HL-60 (cell line): ENCODE measurements at regions not wholly inside any gene's neighbourhood (a gene's known extent, or its start where the extent isn't known, plus 50 kb on each side); places are given as distances from the start of the nearest gene placed in this dataset.

ENCODE experiments used
- DNase-seq, 2 experiments: peaks; one replicate each; pipeline ENCODE4 v3.0.0-alpha.2; 2010 to 2020; ENCODE audit warnings: low read depth in 1 of 2, low spot score in 1 of 2
- H3K27ac ChIP-seq: fragments of 250-450 bp; sonication (Bioruptor Pico); replicated peaks from 2 replicates; pipeline ENCODE4 v1.5.1; 2020; ENCODE audit warnings: mild to moderate bottlenecking, moderate library complexity
- H3K27me3 ChIP-seq: fragments of 250-450 bp; sonication (Bioruptor Pico); 2 replicates; pipeline ENCODE4 v1.5.1; 2021; ENCODE audit warnings: mild to moderate bottlenecking, moderate library complexity; ENCODE audit not compliant: insufficient read depth, poor library complexity, severe bottlenecking
- H3K4me3 ChIP-seq: replicated peaks from 2 replicates; pipeline ENCODE4 v1.5.1; 2011; ENCODE audit warnings: mild to moderate bottlenecking, control low read depth, low read length; ENCODE audit not compliant: insufficient read depth
- GABPA ChIP-seq: IDR thresholded peaks from 2 replicates; pipeline ENCODE4 v1.6.1; 2012; ENCODE audit warnings: low read depth
- POLR2AphosphoS5 ChIP-seq: IDR thresholded peaks from 2 replicates; pipeline ENCODE4 v1.6.1; 2012; ENCODE audit warnings: low read depth
- SPI1 ChIP-seq: IDR thresholded peaks from 2 replicates; pipeline ENCODE4 v1.6.1; 2012; ENCODE audit warnings: low read depth, mild to moderate bottlenecking, borderline replicate concordance
- TF ChIP-seq, protein P1 (sequence below): IDR thresholded peaks from one replicate; pipeline ENCODE4 v1.5.1; 2011; ENCODE audit warnings: low read length, control low read depth, inconsistent platforms; ENCODE audit not compliant: insufficient read depth
- TF ChIP-seq, protein P2 (sequence below): IDR thresholded peaks from 2 replicates; pipeline ENCODE4 v1.6.1; 2012; ENCODE audit warnings: low read depth; ENCODE audit not compliant: insufficient replicate concordance

DNA sequence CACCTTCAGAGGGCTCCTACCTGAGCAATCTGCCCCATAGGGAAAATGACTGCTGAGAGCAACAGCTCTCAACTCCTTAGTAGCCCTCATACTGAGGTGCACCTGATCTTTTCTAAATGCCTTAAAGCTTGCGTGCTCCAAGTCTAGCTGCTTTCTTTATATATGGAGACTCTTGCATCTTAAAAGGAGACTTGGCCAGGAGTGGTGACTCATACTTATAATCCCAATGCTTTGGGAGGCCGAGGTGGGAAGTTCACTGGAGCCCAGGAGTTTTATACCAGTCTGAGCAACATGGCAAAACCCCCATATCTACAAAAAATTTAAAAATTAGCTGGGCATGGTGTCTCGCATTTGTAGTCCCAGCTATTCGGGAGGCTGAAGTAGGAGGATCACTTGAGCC lies 78.1 kb upstream of the TRIM2 start:
- H3K27ac ChIP-seq = no peak overlapping the region
- no peaks in the 10 kb centered on the region for H3K27me3 ChIP-seq
- DNase-seq = no peak
- no peak overlapping the region for H3K4me3 ChIP-seq
- TF ChIP-seq, protein P1, sequence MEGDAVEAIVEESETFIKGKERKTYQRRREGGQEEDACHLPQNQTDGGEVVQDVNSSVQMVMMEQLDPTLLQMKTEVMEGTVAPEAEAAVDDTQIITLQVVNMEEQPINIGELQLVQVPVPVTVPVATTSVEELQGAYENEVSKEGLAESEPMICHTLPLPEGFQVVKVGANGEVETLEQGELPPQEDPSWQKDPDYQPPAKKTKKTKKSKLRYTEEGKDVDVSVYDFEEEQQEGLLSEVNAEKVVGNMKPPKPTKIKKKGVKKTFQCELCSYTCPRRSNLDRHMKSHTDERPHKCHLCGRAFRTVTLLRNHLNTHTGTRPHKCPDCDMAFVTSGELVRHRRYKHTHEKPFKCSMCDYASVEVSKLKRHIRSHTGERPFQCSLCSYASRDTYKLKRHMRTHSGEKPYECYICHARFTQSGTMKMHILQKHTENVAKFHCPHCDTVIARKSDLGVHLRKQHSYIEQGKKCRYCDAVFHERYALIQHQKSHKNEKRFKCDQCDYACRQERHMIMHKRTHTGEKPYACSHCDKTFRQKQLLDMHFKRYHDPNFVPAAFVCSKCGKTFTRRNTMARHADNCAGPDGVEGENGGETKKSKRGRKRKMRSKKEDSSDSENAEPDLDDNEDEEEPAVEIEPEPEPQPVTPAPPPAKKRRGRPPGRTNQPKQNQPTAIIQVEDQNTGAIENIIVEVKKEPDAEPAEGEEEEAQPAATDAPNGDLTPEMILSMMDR = no peak
- TF ChIP-seq GABPA = no peak

DNA sequence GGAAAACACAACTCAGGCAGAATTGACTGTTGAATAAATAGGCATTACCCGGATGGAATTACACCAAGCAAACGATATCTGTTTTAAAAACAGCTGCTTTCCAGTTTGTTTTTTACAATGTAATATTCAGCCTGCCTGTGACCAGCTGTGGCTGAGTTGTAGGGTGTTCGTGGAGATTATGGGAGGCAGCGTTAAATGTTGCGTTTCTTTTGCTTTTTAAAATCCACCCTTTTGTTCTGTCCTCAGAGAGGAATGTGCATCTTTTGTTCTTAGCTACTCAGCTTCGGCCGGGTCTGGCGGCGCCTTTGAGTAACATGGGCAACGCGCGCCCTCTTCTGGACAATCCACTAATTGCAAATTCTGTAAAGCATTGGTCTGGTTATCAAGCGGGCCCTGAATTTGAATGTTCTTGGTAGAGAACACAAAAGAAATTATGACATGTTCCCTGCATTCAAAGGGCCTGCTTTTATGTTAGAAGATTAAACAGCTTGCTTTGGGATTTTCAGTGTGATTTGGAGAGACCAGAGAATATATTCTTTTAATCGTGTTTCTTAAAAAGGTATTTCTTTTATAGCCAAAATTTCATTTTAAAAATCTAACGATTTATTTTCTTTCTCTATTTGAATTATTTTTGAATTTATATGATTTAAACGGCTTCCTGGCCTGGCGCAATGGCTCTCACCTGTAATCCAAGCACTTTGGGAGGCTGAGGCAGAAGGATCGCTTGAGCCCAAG lies 76.3 kb upstream of the TRIM2 start:
- Histone ChIP-seq H3K27me3 (no peaks in the 10 kb centered on the region), H3K27ac (no peak overlapping the region), H3K4me3 (no peak overlapping the region)
- peak; percentile 56 to 79 for DNase-seq
- no peak for TF ChIP-seq GABPA
- TF ChIP-seq, protein P1 = peak; percentile 22

DNA sequence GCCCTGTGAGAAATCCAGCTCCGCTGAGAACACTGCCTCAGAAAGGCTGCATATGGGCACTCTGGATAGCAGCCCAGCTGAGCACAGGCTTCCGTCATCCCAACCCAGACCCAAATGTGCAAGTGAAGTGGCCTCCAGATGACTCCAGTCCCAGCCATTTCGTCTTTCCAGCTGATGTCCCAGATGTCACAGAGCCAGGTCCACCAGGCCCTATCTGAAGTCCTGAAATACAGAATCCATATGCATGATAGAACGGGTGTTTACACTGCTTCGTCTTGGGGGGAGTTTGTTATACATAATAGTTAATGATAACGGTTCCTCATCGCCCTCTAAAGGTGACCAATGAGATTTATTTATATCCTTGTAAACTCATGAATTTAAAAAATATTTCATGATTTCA lies 72.6 kb upstream of the TRIM2 start:
- Histone ChIP-seq H3K27me3 (no peaks in the 10 kb centered on the region), H3K4me3 (no peak overlapping the region), H3K27ac (no peak overlapping the region)
- DNase-seq = no peak
- TF ChIP-seq, protein P1 = no peak
- TF ChIP-seq POLR2AphosphoS5 = no peak

DNA sequence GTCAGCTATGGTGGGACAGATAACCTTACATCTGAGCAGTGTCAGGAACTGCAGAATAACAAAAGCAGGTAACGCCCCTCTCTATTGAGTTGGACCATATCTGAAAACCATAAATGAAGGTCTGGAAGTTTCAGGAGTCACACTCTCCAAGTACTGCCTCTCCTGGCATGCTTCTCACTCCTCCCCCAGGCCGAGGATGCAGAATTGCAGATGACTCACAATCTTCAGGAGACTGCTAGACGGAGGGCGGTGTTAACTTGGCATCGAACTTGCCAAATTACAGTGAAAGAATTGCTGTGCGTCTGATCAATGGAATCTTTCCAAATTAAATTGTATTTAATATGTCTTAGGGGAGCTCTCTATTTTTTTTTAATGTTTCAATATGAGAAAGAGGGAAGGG lies 67.1 kb upstream of the TRIM2 start:
- DNase-seq = no peak
- no peak overlapping the region for H3K27ac ChIP-seq
- H3K4me3 ChIP-seq = no peak overlapping the region
- TF ChIP-seq, protein P1 = no peak
- TF ChIP-seq GABPA (no peak), SPI1 (no peak), POLR2AphosphoS5 (no peak)
- TF ChIP-seq, protein P2, sequence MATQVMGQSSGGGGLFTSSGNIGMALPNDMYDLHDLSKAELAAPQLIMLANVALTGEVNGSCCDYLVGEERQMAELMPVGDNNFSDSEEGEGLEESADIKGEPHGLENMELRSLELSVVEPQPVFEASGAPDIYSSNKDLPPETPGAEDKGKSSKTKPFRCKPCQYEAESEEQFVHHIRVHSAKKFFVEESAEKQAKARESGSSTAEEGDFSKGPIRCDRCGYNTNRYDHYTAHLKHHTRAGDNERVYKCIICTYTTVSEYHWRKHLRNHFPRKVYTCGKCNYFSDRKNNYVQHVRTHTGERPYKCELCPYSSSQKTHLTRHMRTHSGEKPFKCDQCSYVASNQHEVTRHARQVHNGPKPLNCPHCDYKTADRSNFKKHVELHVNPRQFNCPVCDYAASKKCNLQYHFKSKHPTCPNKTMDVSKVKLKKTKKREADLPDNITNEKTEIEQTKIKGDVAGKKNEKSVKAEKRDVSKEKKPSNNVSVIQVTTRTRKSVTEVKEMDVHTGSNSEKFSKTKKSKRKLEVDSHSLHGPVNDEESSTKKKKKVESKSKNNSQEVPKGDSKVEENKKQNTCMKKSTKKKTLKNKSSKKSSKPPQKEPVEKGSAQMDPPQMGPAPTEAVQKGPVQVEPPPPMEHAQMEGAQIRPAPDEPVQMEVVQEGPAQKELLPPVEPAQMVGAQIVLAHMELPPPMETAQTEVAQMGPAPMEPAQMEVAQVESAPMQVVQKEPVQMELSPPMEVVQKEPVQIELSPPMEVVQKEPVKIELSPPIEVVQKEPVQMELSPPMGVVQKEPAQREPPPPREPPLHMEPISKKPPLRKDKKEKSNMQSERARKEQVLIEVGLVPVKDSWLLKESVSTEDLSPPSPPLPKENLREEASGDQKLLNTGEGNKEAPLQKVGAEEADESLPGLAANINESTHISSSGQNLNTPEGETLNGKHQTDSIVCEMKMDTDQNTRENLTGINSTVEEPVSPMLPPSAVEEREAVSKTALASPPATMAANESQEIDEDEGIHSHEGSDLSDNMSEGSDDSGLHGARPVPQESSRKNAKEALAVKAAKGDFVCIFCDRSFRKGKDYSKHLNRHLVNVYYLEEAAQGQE = no peak
- no peaks in the 10 kb centered on the region for H3K27me3 ChIP-seq
